ENCODE measurements at regions not wholly inside any gene's neighbourhood (a gene's known extent, or its start where the extent isn't known, plus 50 kb on each side); places are given as distances from the start of the nearest gene placed in this dataset.

- TF ChIP-seq CTCF (CRISPR knock-in tag; IDR thresholded peaks at IDR 0.05), result no peak
- TF ChIP-seq ZNF709 (CRISPR knock-in tag; IDR thresholded peaks at IDR 0.05), result no peak
- no peak for TF ChIP-seq AGO2 (optimal IDR thresholded peaks at IDR 0.05; ENCODE audit: low read depth, low read length)
- TF ChIP-seq NFYC (CRISPR knock-in tag; IDR thresholded peaks at IDR 0.05), result no peak
- no peak for TF ChIP-seq ARID4A (CRISPR knock-in tag; IDR thresholded peaks at IDR 0.05; ENCODE audit: borderline replicate concordance)
- TF ChIP-seq TCF7L2 (IDR thresholded peaks at IDR 0.05; ENCODE audit: low read depth, low read length), result no peak
- no peak for TF ChIP-seq SOX5 (CRISPR knock-in tag; IDR thresholded peaks at IDR 0.05; ENCODE audit: borderline replicate concordance)
- no peak for TF ChIP-seq DZIP1 (CRISPR knock-in tag; IDR thresholded peaks at IDR 0.05)
- no peak for TF ChIP-seq STAG1 (CRISPR knock-in tag; IDR thresholded peaks at IDR 0.05)
- no peak for TF ChIP-seq IRF1 (CRISPR knock-in tag; IDR thresholded peaks at IDR 0.05; ENCODE audit: low read depth)
Measured at GRCh38 chr1:94299627-94300553, 62.5 kb upstream of the ARHGAP29 start.

Data from HepG2 (cell line).